GM12878 (cell line): ENCODE measurements at regions not wholly inside any gene's neighbourhood (a gene's known extent, or its start where the extent isn't known, plus 50 kb on each side); places are given as distances from the start of the nearest gene placed in this dataset.
"Not testable (repeated sequence)": the region's sequence is repeated elsewhere in the genome, so short reads cannot be mapped to it uniquely, and the experiment has no call there.

Source experiments
- ATAC-seq: fragments of 200-7000 bp; cut with Tn5 transposase; 3 replicates; pipeline ENCODE4 v1.9.1; 2020; ENCODE audit warnings: mild to moderate bottlenecking, moderate library complexity
- BruUV-seq: library from RNA; stranded (reverse); fragments of 400-500 nt; replicated peaks from 2 replicates; lab custom pipeline; 2021; lab: Mats Ljungman, UMichigan
- CTCF ChIA-PET: fragments of 300-600 bp; sonication (Branson Sonifier 250); formaldehyde crosslinking; extraction: SDS; loops from one replicate; lab custom pipeline; 2021; ENCODE audit warnings: inconsistent platforms; lab: Yijun Ruan, JAX
- POLR2A ChIA-PET: fragments of 350-600 bp; formaldehyde crosslinking; extraction: SDS; loops from one replicate; lab custom pipeline; 2021; ENCODE audit warnings: inconsistent platforms; lab: Charles Lee
- RAD21 ChIA-PET: fragments of 300-600 bp; sonication (Branson Sonifier 250); formaldehyde crosslinking; loops from one replicate; lab custom pipeline; 2023; ENCODE audit warnings: antibody characterized with exemption; ENCODE audit not compliant: unreplicated experiment; lab: Charles Lee
- SMC1A ChIA-PET: fragments of 300-600 bp; sonication (Branson Sonifier 250); formaldehyde crosslinking; loops from one replicate; lab custom pipeline; 2023; ENCODE audit not compliant: unreplicated experiment, uncharacterized antibody; lab: Charles Lee
- DNase-seq: peaks from one replicate; pipeline ENCODE4 v3.0.0-alpha.2; 2011; ENCODE audit warnings: low read depth, low spot score
- FAIRE-seq: peaks from 3 replicates; lab custom pipeline; 2011; peaks lifted over from hg19 to GRCh38; lab: Jason Lieb, UNC
- H2AFZ ChIP-seq: 2 replicates; pipeline ENCODE4 v1.6.0; 2011; ENCODE audit warnings: low read depth, low read length, control low read depth; ENCODE audit not compliant: control insufficient read depth
- H3K27ac ChIP-seq: 2 replicates; pipeline ENCODE4 v1.5.1; 2011; ENCODE audit warnings: control low read depth; ENCODE audit not compliant: control insufficient read depth, insufficient read depth
- H3K27me3 ChIP-seq, 2 experiments: replicated peaks in 1 of 2; 2 replicates each; pipeline versions ENCODE4 v1.6.0 to v1.6.1; 2011; ENCODE audit warnings: low read length in 1 of 2; ENCODE audit not compliant: control insufficient read depth in 2 of 2, insufficient read depth in 2 of 2
- H3K36me3 ChIP-seq, 2 experiments: 2 replicates each; pipeline ENCODE4 v1.5.1; 2011; ENCODE audit warnings: low read length in 1 of 2; ENCODE audit not compliant: control insufficient read depth in 2 of 2, insufficient read depth in 2 of 2
- H3K4me1 ChIP-seq: 2 replicates; pipeline ENCODE4 v1.6.1; 2011; ENCODE audit warnings: mild to moderate bottlenecking, low read length, moderate library complexity, mixed read lengths; ENCODE audit not compliant: control insufficient read depth, insufficient read depth
- H3K4me2 ChIP-seq: 2 replicates; pipeline ENCODE4 v1.6.0; 2011; ENCODE audit warnings: control low read depth; ENCODE audit not compliant: control insufficient read depth, insufficient read depth
- H3K4me3 ChIP-seq: fragments of 200-600 bp; sonication (generic); 2 replicates; pipeline ENCODE4 v1.5.1; 2016
- H3K79me2 ChIP-seq: 2 replicates; pipeline ENCODE4 v1.6.0; 2011; ENCODE audit warnings: low read length; ENCODE audit not compliant: control insufficient read depth, insufficient read depth
- H3K9ac ChIP-seq: 2 replicates; pipeline ENCODE4 v1.8.0; 2011; ENCODE audit warnings: low read length, control low read depth, mixed read lengths; ENCODE audit not compliant: control insufficient read depth, insufficient read depth
- H3K9me3 ChIP-seq: replicated peaks from 3 replicates; pipeline ENCODE4 v1.5.1; 2011; ENCODE audit warnings: mild to moderate bottlenecking, low read length; ENCODE audit not compliant: control insufficient read depth, insufficient read depth
- H4K20me1 ChIP-seq: 2 replicates; pipeline ENCODE4 v1.6.0; 2011; ENCODE audit not compliant: control insufficient read depth, insufficient read depth
- WGBS: methylation state at CpG from one replicate; pipeline ENCODE4 v1.1.6; 2016; ENCODE audit warnings: low lambda C conversion rate; ENCODE audit not compliant: insufficient replicate concordance, insufficient coverage; ENCODE audit errors: missing lambda C conversion rate; 5-methylcytosine and 5-hydroxymethylcytosine counted together
- in situ Hi-C: fragments of 300-500 bp; cut with MboI; formaldehyde crosslinking; loops from 9 replicates; pipeline ENCODE4 v1.14.3; 2018; ENCODE audit warnings: mixed read lengths
- intact Hi-C: fragments of 100-400 bp; cut with micrococcal nuclease; formaldehyde crosslinking; loops from one replicate; pipeline ENCODE4 v1.14.2; 2022; ENCODE audit not compliant: unreplicated experiment

- H3K36me3 ChIP-seq, H3K4me1 ChIP-seq, H3K27me3 ChIP-seq, H3K27ac ChIP-seq, POLR2A ChIA-PET, in situ Hi-C loops, H2AFZ ChIP-seq, H3K9me3 ChIP-seq, H3K4me2 ChIP-seq, DNase-seq, FAIRE-seq, H3K79me2 ChIP-seq, BruUV-seq, intact Hi-C loops, H3K9ac ChIP-seq, H3K4me3 ChIP-seq, ATAC-seq, H4K20me1 ChIP-seq: not testable (repeated sequence)
- CTCF ChIA-PET = interaction anchor here (0.6 to 1.0 kb wide), 4 partner anchors 26 to 1917 kb away, joined by 3 read pairs; no protein-coding TSS in a partner anchor
- SMC1A ChIA-PET = interaction anchor here (1.0 to 1.1 kb wide), 2 partner anchors 15 to 27 kb away, joined by 3 read pairs; no protein-coding TSS in a partner anchor
- RAD21 ChIA-PET = interaction anchor here (1.5 kb wide), 1 partner anchor 337 kb away, joined by 3 read pairs; no protein-coding TSS in a partner anchor
Measured at GRCh38 chr2:37733955-37734354, 62.5 kb upstream of the CDC42EP3 start.

- H3K36me3 ChIP-seq, H3K4me2 ChIP-seq, H3K4me3 ChIP-seq, H3K9me3 ChIP-seq, ATAC-seq, H2AFZ ChIP-seq, H3K27ac ChIP-seq, intact Hi-C loops, H3K27me3 ChIP-seq, H3K79me2 ChIP-seq, H4K20me1 ChIP-seq, H3K9ac ChIP-seq, FAIRE-seq, in situ Hi-C loops, H3K4me1 ChIP-seq, DNase-seq, BruUV-seq: not testable (repeated sequence)
- ChIA-PET RAD21 (interaction anchor here (1.5 kb wide), 1 partner anchor 338 kb away, joined by 3 read pairs; no protein-coding TSS in a partner anchor), SMC1A (interaction anchor here (2.1 kb wide), 1 partner anchor 25 kb away, joined by 5 read pairs; no protein-coding TSS in a partner anchor), CTCF (interaction anchor here (0.6 kb wide), 1 partner anchor 145 kb away, joined by 3 read pairs; no protein-coding TSS in a partner anchor), POLR2A (interaction anchor here (0.6 kb wide), 1 partner anchor 73 kb away, joined by 3 read pairs; no protein-coding TSS in a partner anchor)
- WGBS = 53% methylated on average over 8 of the region's 8 CpGs
Measured at GRCh38 chr2:37734891-37735523, 63.6 kb upstream of the CDC42EP3 start.

- H3K36me3 ChIP-seq, DNase-seq, H3K4me1 ChIP-seq, H3K27ac ChIP-seq, H3K9ac ChIP-seq, H3K4me3 ChIP-seq, ATAC-seq, FAIRE-seq, H3K79me2 ChIP-seq, BruUV-seq, intact Hi-C loops, H3K27me3 ChIP-seq, in situ Hi-C loops, CTCF ChIA-PET, H3K4me2 ChIP-seq, H3K9me3 ChIP-seq, H4K20me1 ChIP-seq, H2AFZ ChIP-seq: not testable (repeated sequence)
- POLR2A ChIA-PET = interaction anchor here (0.6 kb wide), 1 partner anchor 72 kb away, joined by 3 read pairs; no protein-coding TSS in a partner anchor
- RAD21 ChIA-PET = interaction anchor here (1.5 kb wide), 1 partner anchor 339 kb away, joined by 3 read pairs; no protein-coding TSS in a partner anchor
- SMC1A ChIA-PET = interaction anchor here (2.1 kb wide), 1 partner anchor 24 kb away, joined by 5 read pairs; no protein-coding TSS in a partner anchor
Measured at GRCh38 chr2:37735524-37735910, 64.1 kb upstream of the CDC42EP3 start.
